K562 (cell line): ENCODE measurements at regions not wholly inside any gene's neighbourhood (a gene's known extent, or its start where the extent isn't known, plus 50 kb on each side); places are given as distances from the start of the nearest gene placed in this dataset.

Source experiments
- ATAC-seq: fragments of 200-7000 bp; cut with Tn5 transposase; 3 replicates; pipeline ENCODE4 v1.9.1; 2020; ENCODE audit warnings: moderate library complexity
- BruUV-seq: library from RNA; stranded (reverse); fragments of 400-500 nt; replicated peaks from 2 replicates; lab custom pipeline; 2021; lab: Mats Ljungman, UMichigan
- CTCF ChIA-PET: fragments of 300-600 bp; formaldehyde crosslinking; extraction: SDS; loops from one replicate; lab custom pipeline; 2021; ENCODE audit warnings: low intra/inter-chr PET ratio; lab: Yijun Ruan, JAX
- POLR2A ChIA-PET: fragments of 300-600, 350-650 bp; sonication (Branson Sonifier 250); formaldehyde crosslinking; extraction: SDS; loops from one replicate; lab custom pipeline; 2021; ENCODE audit warnings: antibody characterized with exemption, inconsistent platforms; lab: Yijun Ruan, JAX
- DNase-seq, 4 experiments: peaks; one replicate each; pipeline versions ENCODE4 v3.0.0 to v3.0.0-alpha.2; 2011 to 2018; ENCODE audit warnings: low spot score in 3 of 4, mixed read lengths in 3 of 4; ENCODE audit errors: extremely low read depth in 1 of 4
- FAIRE-seq: peaks from 2 replicates; lab custom pipeline; 2011; peaks lifted over from hg19 to GRCh38; lab: Jason Lieb, UNC
- H2AFZ ChIP-seq: 2 replicates; pipeline ENCODE4 v1.6.0; 2011; ENCODE audit warnings: low read depth, low read length, control low read depth, inconsistent platforms
- H3K27ac ChIP-seq: fragments of 200-600 bp; 3 replicates; pipeline ENCODE4 v1.8.0; 2011; ENCODE audit warnings: low read depth, mild to moderate bottlenecking, control low read depth, inconsistent platforms, low read length, moderate library complexity, mixed read lengths; ENCODE audit errors: extremely low read depth
- H3K27me3 ChIP-seq, 2 experiments: fragments of 300-600 bp in 1 of 2; 2 replicates in 1 of 2; 3 replicates in 1 of 2; pipeline versions ENCODE4 v1.6.0 to v1.8.0; 2011; ENCODE audit warnings: inconsistent platforms in 2 of 2, low read length in 2 of 2, mild to moderate bottlenecking in 1 of 2, mixed read lengths in 1 of 2, moderate library complexity in 1 of 2; ENCODE audit not compliant: control insufficient read depth in 2 of 2, insufficient read depth in 2 of 2
- H3K36me3 ChIP-seq: fragments of 300-600 bp; 3 replicates; pipeline ENCODE4 v1.8.0; 2011; ENCODE audit warnings: mild to moderate bottlenecking, low read length, inconsistent platforms; ENCODE audit not compliant: control insufficient read depth, insufficient read depth
- H3K4me1 ChIP-seq, 2 experiments: fragments of 200-600 bp in 1 of 2; replicated peaks in 1 of 2; 2 replicates in 1 of 2; 3 replicates in 1 of 2; pipeline versions ENCODE4 v1.5.1 to v1.8.0; 2011; ENCODE audit warnings: inconsistent platforms in 2 of 2, low read length in 2 of 2, mild to moderate bottlenecking in 1 of 2, mixed read lengths in 1 of 2, moderate library complexity in 1 of 2; ENCODE audit not compliant: control insufficient read depth in 2 of 2, insufficient read depth in 2 of 2
- H3K4me2 ChIP-seq: 2 replicates; pipeline ENCODE4 v1.6.1; 2011; ENCODE audit warnings: low read length, control low read depth, inconsistent platforms, mixed read lengths; ENCODE audit not compliant: insufficient read depth
- H3K4me3 ChIP-seq: fragments of 200-600 bp; sonication (generic), shearing (Covaris generic); 2 replicates; pipeline ENCODE4 v1.5.1; 2016; ENCODE audit warnings: control low read depth, inconsistent platforms
- H3K79me2 ChIP-seq: fragments of 200-600 bp; 3 replicates; pipeline ENCODE4 v1.8.0; 2011; ENCODE audit warnings: low read length, inconsistent platforms; ENCODE audit not compliant: control insufficient read depth, insufficient read depth
- H3K9ac ChIP-seq, 2 experiments: 2 replicates each; pipeline versions ENCODE4 v1.6.0 to v1.6.1; 2011; ENCODE audit warnings: low read depth in 2 of 2, low read length in 2 of 2, control low read depth in 1 of 2, inconsistent platforms in 1 of 2, mild to moderate bottlenecking in 1 of 2, mixed read lengths in 1 of 2; ENCODE audit not compliant: insufficient read depth in 1 of 2
- H3K9me1 ChIP-seq: one replicate; pipeline ENCODE4 v1.6.0; 2011; ENCODE audit warnings: inconsistent platforms, mild to moderate bottlenecking, low read length, moderate library complexity; ENCODE audit not compliant: control insufficient read depth, insufficient read depth
- H3K9me3 ChIP-seq: replicated peaks from 2 replicates; pipeline ENCODE4 v1.5.1; 2011; ENCODE audit warnings: low read depth, low read length, inconsistent platforms; ENCODE audit not compliant: control insufficient read depth, insufficient read depth
- H4K20me1 ChIP-seq: replicated peaks from 2 replicates; pipeline ENCODE4 v1.6.1; 2011; ENCODE audit warnings: low read length, inconsistent platforms, mixed read lengths; ENCODE audit not compliant: control insufficient read depth, insufficient read depth
- ARNT ChIP-seq, 2 experiments: fragments of 450-650 bp; IDR thresholded peaks; 2 replicates each; pipeline ENCODE4 v1.6.1; 2016; ENCODE audit warnings: mild to moderate bottlenecking in 1 of 2
- ATF7 ChIP-seq: fragments of 450-650 bp; IDR thresholded peaks from 2 replicates; pipeline ENCODE4 v1.7.1; 2014; ENCODE audit warnings: mild to moderate bottlenecking, moderate library complexity
- BHLHE40 ChIP-seq: IDR thresholded peaks from 2 replicates; pipeline ENCODE4 v1.6.1; 2011; ENCODE audit warnings: low read length, improper control_type of control experiment
- HDAC3 ChIP-seq: fragments of 450-650 bp; IDR thresholded peaks from 2 replicates; pipeline ENCODE4 v1.6.1; 2018; ENCODE audit warnings: borderline replicate concordance, mild to moderate bottlenecking, moderate library complexity; ENCODE audit not compliant: partially characterized antibody
- LEF1 ChIP-seq: fragments of 450-650 bp; IDR thresholded peaks from 2 replicates; pipeline ENCODE4 v1.6.1; 2016; ENCODE audit warnings: mild to moderate bottlenecking
- MEF2A ChIP-seq: IDR thresholded peaks from 2 replicates; pipeline ENCODE4 v1.6.1; 2011; ENCODE audit warnings: low read depth, mild to moderate bottlenecking, low read length, moderate library complexity; ENCODE audit not compliant: control insufficient read depth
- MTA3 ChIP-seq: fragments of 450-650 bp; formaldehyde crosslinking; IDR thresholded peaks from 2 replicates; pipeline ENCODE4 v1.6.1; 2017; ENCODE audit warnings: mild to moderate bottlenecking, borderline replicate concordance
- ZEB2 ChIP-seq: fragments of 450-650 bp; IDR thresholded peaks from 2 replicates; pipeline ENCODE4 v1.6.1; 2016
- ZFP1 ChIP-seq: fragments of 450-650 bp; formaldehyde crosslinking; IDR thresholded peaks from 2 replicates; pipeline ENCODE4 v1.4.0; 2020; ENCODE audit warnings: mild to moderate bottlenecking, mixed read lengths
- ZNF347 ChIP-seq: fragments of 450-650 bp; formaldehyde crosslinking; IDR thresholded peaks from 2 replicates; pipeline ENCODE4 v1.4.0; 2020; ENCODE audit warnings: low read depth, mild to moderate bottlenecking, moderate library complexity
- ZNF696 ChIP-seq: fragments of 250-450 bp; sonication (Bioruptor Pico); conservative IDR thresholded peaks from 2 replicates; pipeline ENCODE4 v1.4.0; 2020; ENCODE audit warnings: mild to moderate bottlenecking, moderate library complexity
- ZNF785 ChIP-seq: fragments of 250-450 bp; sonication (Bioruptor Pico); IDR thresholded peaks from 2 replicates; pipeline ENCODE4 v1.4.0; 2020; ENCODE audit warnings: mild to moderate bottlenecking
- ZNF79 ChIP-seq: fragments of 250-450 bp; sonication (Bioruptor Pico); IDR thresholded peaks from 2 replicates; pipeline ENCODE4 v1.4.0; 2020; ENCODE audit warnings: low read depth, mild to moderate bottlenecking, moderate library complexity
- in situ Hi-C: fragments of 300-500 bp; cut with MboI; formaldehyde crosslinking; loops from 4 replicates; pipeline ENCODE4 v1.15.0; 2018; ENCODE audit warnings: inconsistent platforms, mixed read lengths
- intact Hi-C: fragments of 100-400 bp; cut with micrococcal nuclease; formaldehyde crosslinking; loops from 2 replicates; pipeline ENCODE4 v1.14.2; 2022
- TF ChIP-seq, protein P1 (sequence below): IDR thresholded peaks from 2 replicates; pipeline ENCODE4 v1.6.1; 2011; ENCODE audit warnings: borderline replicate concordance, low read depth, mild to moderate bottlenecking, moderate library complexity, low read length; ENCODE audit not compliant: insufficient read depth, poor library complexity, severe bottlenecking
- TF ChIP-seq, protein P2 (sequence below): fragments of 250-450 bp; sonication (Bioruptor Pico); IDR thresholded peaks from 2 replicates; pipeline ENCODE4 v1.8.0; 2021; ENCODE audit warnings: borderline replicate concordance, mild to moderate bottlenecking, moderate library complexity; ENCODE audit not compliant: poor library complexity, severe bottlenecking
- TF ChIP-seq, protein P3 (sequence below): fragments of 250-450 bp; sonication (Bioruptor Pico); IDR thresholded peaks from 2 replicates; pipeline ENCODE4 v1.8.0; 2021; ENCODE audit warnings: moderate library complexity, mild to moderate bottlenecking, inconsistent platforms
- TF ChIP-seq, protein P4 (sequence below): sonication (generic); formaldehyde crosslinking; IDR thresholded peaks from 2 replicates; pipeline ENCODE4 v1.8.0; 2023; ENCODE audit warnings: mild to moderate bottlenecking, missing genetic modification reagents

DNA sequence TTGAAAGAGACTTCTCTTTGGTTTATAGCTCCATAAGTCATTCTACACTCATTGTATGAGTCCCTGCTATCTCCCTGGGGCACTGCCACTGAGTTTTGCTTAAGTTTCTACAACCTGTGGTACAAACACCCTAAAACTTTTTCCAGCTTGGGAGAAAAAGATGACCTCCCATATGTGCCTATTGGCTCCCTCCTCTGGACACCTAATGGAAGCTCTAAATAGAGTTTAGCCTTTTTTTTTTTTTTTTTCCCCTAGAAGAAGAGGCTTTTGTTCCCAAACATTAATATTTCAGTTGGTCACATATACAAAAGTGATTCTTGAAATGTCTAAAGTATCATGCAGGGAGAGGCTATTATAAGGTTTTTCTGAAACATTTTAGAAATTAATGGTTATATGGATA lies 547.2 kb upstream of the TMEFF2 start:
- intact Hi-C loops: no loop called here
- Histone ChIP-seq H3K36me3 (no peaks in the 10 kb centered on the region), H3K4me1 (no peaks in the 10 kb centered on the region), H3K4me3 (no peak overlapping the region), H2AFZ (no peak overlapping the region), H3K4me2 (no peak overlapping the region), H3K79me2 (no peaks in the 10 kb centered on the region), H3K27ac (no peak overlapping the region), H3K9me3 (no peaks in the 10 kb centered on the region), H3K9ac (no peak overlapping the region), H3K9me1 (no peaks in the 10 kb centered on the region), H3K27me3 (no peaks in the 10 kb centered on the region), H4K20me1 (no peaks in the 10 kb centered on the region)
- no TSS peak for BruUV-seq
- in situ Hi-C loops: no loop called here
- FAIRE-seq: no peak
- CTCF ChIA-PET: no interaction called here
- ATAC-seq: no peak
- POLR2A ChIA-PET: no interaction called here
- no peak for DNase-seq
- TF ChIP-seq MTA3: no peak
- TF ChIP-seq ATF7: no peak
- TF ChIP-seq, protein P1, sequence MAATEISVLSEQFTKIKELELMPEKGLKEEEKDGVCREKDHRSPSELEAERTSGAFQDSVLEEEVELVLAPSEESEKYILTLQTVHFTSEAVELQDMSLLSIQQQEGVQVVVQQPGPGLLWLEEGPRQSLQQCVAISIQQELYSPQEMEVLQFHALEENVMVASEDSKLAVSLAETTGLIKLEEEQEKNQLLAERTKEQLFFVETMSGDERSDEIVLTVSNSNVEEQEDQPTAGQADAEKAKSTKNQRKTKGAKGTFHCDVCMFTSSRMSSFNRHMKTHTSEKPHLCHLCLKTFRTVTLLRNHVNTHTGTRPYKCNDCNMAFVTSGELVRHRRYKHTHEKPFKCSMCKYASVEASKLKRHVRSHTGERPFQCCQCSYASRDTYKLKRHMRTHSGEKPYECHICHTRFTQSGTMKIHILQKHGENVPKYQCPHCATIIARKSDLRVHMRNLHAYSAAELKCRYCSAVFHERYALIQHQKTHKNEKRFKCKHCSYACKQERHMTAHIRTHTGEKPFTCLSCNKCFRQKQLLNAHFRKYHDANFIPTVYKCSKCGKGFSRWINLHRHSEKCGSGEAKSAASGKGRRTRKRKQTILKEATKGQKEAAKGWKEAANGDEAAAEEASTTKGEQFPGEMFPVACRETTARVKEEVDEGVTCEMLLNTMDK: no peak
- TF ChIP-seq ZNF696: no peak
- no peak for TF ChIP-seq ZNF785 (CRISPR knock-in tag)
- TF ChIP-seq ARNT (IDR thresholded peaks at IDR 0.05): no peak
- no peak for TF ChIP-seq MEF2A
- TF ChIP-seq ZFP1 (CRISPR knock-in tag): no peak
- TF ChIP-seq, protein P2, sequence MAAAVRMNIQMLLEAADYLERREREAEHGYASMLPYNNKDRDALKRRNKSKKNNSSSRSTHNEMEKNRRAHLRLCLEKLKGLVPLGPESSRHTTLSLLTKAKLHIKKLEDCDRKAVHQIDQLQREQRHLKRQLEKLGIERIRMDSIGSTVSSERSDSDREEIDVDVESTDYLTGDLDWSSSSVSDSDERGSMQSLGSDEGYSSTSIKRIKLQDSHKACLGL: no peak
- TF ChIP-seq, protein P3, sequence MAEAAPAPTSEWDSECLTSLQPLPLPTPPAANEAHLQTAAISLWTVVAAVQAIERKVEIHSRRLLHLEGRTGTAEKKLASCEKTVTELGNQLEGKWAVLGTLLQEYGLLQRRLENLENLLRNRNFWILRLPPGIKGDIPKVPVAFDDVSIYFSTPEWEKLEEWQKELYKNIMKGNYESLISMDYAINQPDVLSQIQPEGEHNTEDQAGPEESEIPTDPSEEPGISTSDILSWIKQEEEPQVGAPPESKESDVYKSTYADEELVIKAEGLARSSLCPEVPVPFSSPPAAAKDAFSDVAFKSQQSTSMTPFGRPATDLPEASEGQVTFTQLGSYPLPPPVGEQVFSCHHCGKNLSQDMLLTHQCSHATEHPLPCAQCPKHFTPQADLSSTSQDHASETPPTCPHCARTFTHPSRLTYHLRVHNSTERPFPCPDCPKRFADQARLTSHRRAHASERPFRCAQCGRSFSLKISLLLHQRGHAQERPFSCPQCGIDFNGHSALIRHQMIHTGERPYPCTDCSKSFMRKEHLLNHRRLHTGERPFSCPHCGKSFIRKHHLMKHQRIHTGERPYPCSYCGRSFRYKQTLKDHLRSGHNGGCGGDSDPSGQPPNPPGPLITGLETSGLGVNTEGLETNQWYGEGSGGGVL (CRISPR knock-in tag): no peak
- no peak for TF ChIP-seq HDAC3
- TF ChIP-seq LEF1: no peak
- TF ChIP-seq ZNF347 (CRISPR knock-in tag): no peak
- TF ChIP-seq, protein P4, sequence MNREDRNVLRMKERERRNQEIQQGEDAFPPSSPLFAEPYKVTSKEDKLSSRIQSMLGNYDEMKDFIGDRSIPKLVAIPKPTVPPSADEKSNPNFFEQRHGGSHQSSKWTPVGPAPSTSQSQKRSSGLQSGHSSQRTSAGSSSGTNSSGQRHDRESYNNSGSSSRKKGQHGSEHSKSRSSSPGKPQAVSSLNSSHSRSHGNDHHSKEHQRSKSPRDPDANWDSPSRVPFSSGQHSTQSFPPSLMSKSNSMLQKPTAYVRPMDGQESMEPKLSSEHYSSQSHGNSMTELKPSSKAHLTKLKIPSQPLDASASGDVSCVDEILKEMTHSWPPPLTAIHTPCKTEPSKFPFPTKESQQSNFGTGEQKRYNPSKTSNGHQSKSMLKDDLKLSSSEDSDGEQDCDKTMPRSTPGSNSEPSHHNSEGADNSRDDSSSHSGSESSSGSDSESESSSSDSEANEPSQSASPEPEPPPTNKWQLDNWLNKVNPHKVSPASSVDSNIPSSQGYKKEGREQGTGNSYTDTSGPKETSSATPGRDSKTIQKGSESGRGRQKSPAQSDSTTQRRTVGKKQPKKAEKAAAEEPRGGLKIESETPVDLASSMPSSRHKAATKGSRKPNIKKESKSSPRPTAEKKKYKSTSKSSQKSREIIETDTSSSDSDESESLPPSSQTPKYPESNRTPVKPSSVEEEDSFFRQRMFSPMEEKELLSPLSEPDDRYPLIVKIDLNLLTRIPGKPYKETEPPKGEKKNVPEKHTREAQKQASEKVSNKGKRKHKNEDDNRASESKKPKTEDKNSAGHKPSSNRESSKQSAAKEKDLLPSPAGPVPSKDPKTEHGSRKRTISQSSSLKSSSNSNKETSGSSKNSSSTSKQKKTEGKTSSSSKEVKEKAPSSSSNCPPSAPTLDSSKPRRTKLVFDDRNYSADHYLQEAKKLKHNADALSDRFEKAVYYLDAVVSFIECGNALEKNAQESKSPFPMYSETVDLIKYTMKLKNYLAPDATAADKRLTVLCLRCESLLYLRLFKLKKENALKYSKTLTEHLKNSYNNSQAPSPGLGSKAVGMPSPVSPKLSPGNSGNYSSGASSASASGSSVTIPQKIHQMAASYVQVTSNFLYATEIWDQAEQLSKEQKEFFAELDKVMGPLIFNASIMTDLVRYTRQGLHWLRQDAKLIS (CRISPR knock-in tag): no peak
- TF ChIP-seq ZNF79 (CRISPR knock-in tag): no peak
- TF ChIP-seq BHLHE40: no peak
- no peak for TF ChIP-seq ZEB2
